ENCODE measurements at regions not wholly inside any gene's neighbourhood (a gene's known extent, or its start where the extent isn't known, plus 50 kb on each side); places are given as distances from the start of the nearest gene placed in this dataset.

DNA sequence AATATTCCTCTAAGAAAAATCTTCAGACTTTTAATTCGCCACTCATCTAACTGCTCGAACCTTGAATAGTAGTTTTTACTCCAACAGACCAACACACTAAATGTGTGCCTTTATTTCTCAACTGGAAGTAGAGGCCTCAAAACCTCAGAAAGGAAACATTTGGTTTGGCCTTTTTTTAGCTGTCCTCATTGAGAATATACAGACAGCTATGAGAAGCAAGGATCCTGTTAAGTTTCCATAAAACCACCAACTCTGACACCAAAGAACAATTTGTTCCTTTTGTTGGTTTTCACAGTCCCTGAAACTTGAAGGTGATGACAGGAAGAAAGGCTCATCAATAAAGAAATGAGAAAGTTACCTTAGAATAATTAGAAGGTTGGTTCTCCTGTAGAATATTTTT lies 199.2 kb upstream of the MEOX2 start:
- TF ChIP-seq, protein P1, sequence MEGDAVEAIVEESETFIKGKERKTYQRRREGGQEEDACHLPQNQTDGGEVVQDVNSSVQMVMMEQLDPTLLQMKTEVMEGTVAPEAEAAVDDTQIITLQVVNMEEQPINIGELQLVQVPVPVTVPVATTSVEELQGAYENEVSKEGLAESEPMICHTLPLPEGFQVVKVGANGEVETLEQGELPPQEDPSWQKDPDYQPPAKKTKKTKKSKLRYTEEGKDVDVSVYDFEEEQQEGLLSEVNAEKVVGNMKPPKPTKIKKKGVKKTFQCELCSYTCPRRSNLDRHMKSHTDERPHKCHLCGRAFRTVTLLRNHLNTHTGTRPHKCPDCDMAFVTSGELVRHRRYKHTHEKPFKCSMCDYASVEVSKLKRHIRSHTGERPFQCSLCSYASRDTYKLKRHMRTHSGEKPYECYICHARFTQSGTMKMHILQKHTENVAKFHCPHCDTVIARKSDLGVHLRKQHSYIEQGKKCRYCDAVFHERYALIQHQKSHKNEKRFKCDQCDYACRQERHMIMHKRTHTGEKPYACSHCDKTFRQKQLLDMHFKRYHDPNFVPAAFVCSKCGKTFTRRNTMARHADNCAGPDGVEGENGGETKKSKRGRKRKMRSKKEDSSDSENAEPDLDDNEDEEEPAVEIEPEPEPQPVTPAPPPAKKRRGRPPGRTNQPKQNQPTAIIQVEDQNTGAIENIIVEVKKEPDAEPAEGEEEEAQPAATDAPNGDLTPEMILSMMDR (IDR thresholded peaks at IDR 0.05) = no peak
- TF ChIP-seq SIN3A (IDR thresholded peaks at IDR 0.05; ENCODE audit: borderline replicate concordance, insufficient read depth, low read depth, low read length) (no peak), POLR2AphosphoS5 (IDR thresholded peaks at IDR 0.05; ENCODE audit: low read depth, low read length) (no peak)
- TF ChIP-seq, protein P2, sequence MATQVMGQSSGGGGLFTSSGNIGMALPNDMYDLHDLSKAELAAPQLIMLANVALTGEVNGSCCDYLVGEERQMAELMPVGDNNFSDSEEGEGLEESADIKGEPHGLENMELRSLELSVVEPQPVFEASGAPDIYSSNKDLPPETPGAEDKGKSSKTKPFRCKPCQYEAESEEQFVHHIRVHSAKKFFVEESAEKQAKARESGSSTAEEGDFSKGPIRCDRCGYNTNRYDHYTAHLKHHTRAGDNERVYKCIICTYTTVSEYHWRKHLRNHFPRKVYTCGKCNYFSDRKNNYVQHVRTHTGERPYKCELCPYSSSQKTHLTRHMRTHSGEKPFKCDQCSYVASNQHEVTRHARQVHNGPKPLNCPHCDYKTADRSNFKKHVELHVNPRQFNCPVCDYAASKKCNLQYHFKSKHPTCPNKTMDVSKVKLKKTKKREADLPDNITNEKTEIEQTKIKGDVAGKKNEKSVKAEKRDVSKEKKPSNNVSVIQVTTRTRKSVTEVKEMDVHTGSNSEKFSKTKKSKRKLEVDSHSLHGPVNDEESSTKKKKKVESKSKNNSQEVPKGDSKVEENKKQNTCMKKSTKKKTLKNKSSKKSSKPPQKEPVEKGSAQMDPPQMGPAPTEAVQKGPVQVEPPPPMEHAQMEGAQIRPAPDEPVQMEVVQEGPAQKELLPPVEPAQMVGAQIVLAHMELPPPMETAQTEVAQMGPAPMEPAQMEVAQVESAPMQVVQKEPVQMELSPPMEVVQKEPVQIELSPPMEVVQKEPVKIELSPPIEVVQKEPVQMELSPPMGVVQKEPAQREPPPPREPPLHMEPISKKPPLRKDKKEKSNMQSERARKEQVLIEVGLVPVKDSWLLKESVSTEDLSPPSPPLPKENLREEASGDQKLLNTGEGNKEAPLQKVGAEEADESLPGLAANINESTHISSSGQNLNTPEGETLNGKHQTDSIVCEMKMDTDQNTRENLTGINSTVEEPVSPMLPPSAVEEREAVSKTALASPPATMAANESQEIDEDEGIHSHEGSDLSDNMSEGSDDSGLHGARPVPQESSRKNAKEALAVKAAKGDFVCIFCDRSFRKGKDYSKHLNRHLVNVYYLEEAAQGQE (IDR thresholded peaks at IDR 0.05; ENCODE audit: insufficient read depth in 1 of 2, low read depth in 2 of 2, low read length in 1 of 2) = no peak

All from Panc1 (cell line).